K562 (cell line): ENCODE measurements at regions not wholly inside any gene's neighbourhood (a gene's known extent, or its start where the extent isn't known, plus 50 kb on each side); places are given as distances from the start of the nearest gene placed in this dataset.
A peak's percentile ranks its signal among the peaks of the same experiment; 100 is the strongest.

Source experiments
- CHD2 ChIP-seq: IDR thresholded peaks from 2 replicates; pipeline ENCODE4 v1.6.1; 2011; ENCODE audit warnings: low read depth, low read length
- DACH1 ChIP-seq: fragments of 450-650 bp; IDR thresholded peaks from 2 replicates; pipeline ENCODE4 v1.6.1; 2018; ENCODE audit not compliant: partially characterized antibody
- EP300 ChIP-seq: IDR thresholded peaks from 2 replicates; pipeline ENCODE4 v1.6.1; 2012; ENCODE audit warnings: low read length, improper control_type of control experiment
- GATAD2A ChIP-seq: fragments of 450-650 bp; IDR thresholded peaks from 2 replicates; pipeline ENCODE4 v1.6.1; 2017
- HMG20B ChIP-seq: fragments of 250-450 bp; sonication (Bioruptor Pico); IDR thresholded peaks from 2 replicates; pipeline ENCODE4 v1.5.0; 2021; ENCODE audit warnings: mild to moderate bottlenecking
- KDM4B ChIP-seq, 2 experiments: fragments of 450-650 bp in 1 of 2; sonication (generic) in 1 of 2; IDR thresholded peaks; 2 replicates each; pipeline ENCODE4 v1.6.1; 2016 to 2017; ENCODE audit warnings: borderline replicate concordance in 2 of 2, antibody characterized with exemption in 1 of 2, low read depth in 1 of 2, mild to moderate bottlenecking in 1 of 2
- MECOM ChIP-seq: fragments of 250-450 bp; sonication (Bioruptor Pico); IDR thresholded peaks from 2 replicates; pipeline ENCODE4 v1.8.0; 2022; ENCODE audit warnings: inconsistent platforms
- MLX ChIP-seq, 2 experiments: fragments of 450-650 bp in 1 of 2; sonication (generic) in 1 of 2; formaldehyde crosslinking; conservative IDR thresholded peaks; 2 replicates each; pipeline versions ENCODE4 v1.4.0 to v1.8.1; 2020 to 2022; ENCODE audit warnings: mild to moderate bottlenecking in 1 of 2, missing genetic modification reagents in 1 of 2
- PTRF ChIP-seq: fragments of 450-650 bp; IDR thresholded peaks from 2 replicates; pipeline ENCODE4 v1.6.1; 2016; ENCODE audit warnings: mild to moderate bottlenecking, missing genetic modification characterization, missing compliant biosample characterization
- PURB ChIP-seq: sonication (generic); formaldehyde crosslinking; IDR thresholded peaks from 2 replicates; pipeline ENCODE4 v1.9.0; 2021; ENCODE audit warnings: low read depth, mild to moderate bottlenecking, missing genetic modification reagents
- RBBP5 ChIP-seq: fragments of 200-600 bp; sonication (generic); IDR thresholded peaks from 2 replicates; pipeline ENCODE4 v1.6.1; 2012; ENCODE audit warnings: borderline replicate concordance, mild to moderate bottlenecking, low read length, control low read depth, inconsistent platforms; ENCODE audit not compliant: insufficient read depth, poor library complexity, severe bottlenecking
- SIN3B ChIP-seq: fragments of 450-650 bp; IDR thresholded peaks from 2 replicates; pipeline ENCODE4 v1.6.1; 2017; ENCODE audit warnings: low read depth, mild to moderate bottlenecking, moderate library complexity
- TEAD4 ChIP-seq, 2 experiments: sonication (generic) in 1 of 2; formaldehyde crosslinking in 1 of 2; IDR thresholded peaks; 2 replicates each; pipeline versions ENCODE4 v1.6.1 to v1.8.0; 2012 to 2022; ENCODE audit warnings: borderline replicate concordance in 1 of 2, inconsistent platforms in 1 of 2, low read length in 1 of 2, mild to moderate bottlenecking in 1 of 2, missing genetic modification reagents in 1 of 2
- TSC22D4 ChIP-seq: fragments of 450-650 bp; IDR thresholded peaks from 2 replicates; pipeline ENCODE4 v1.6.1; 2016; ENCODE audit warnings: missing genetic modification characterization, missing biosample characterization, control low read depth
- U2AF1 ChIP-seq: fragments of 200-400 bp; formaldehyde crosslinking; optimal IDR thresholded peaks from 2 replicates; pipeline ENCODE3; 2017; ENCODE audit warnings: mild to moderate bottlenecking, low read depth, low read length, moderate library complexity
- ZBTB26 ChIP-seq: fragments of 450-650 bp; formaldehyde crosslinking; IDR thresholded peaks from 2 replicates; pipeline ENCODE4 v1.4.0; 2022; ENCODE audit warnings: missing genetic modification characterization
- ZFP1 ChIP-seq: fragments of 450-650 bp; formaldehyde crosslinking; IDR thresholded peaks from 2 replicates; pipeline ENCODE4 v1.4.0; 2020; ENCODE audit warnings: mild to moderate bottlenecking, mixed read lengths
- ZNF175 ChIP-seq: fragments of 200-800 bp; sonication (Bioruptor generic); IDR thresholded peaks from 2 replicates; pipeline ENCODE4 v1.6.1; 2016; ENCODE audit warnings: low read depth, mild to moderate bottlenecking, missing genetic modification characterization, missing compliant biosample characterization
- ZNF347 ChIP-seq: fragments of 450-650 bp; formaldehyde crosslinking; IDR thresholded peaks from 2 replicates; pipeline ENCODE4 v1.4.0; 2020; ENCODE audit warnings: low read depth, mild to moderate bottlenecking, moderate library complexity
- ZNF584 ChIP-seq: fragments of 200-800 bp; sonication (Bioruptor generic); IDR thresholded peaks from 2 replicates; pipeline ENCODE4 v1.6.1; 2016; ENCODE audit warnings: low read depth, mild to moderate bottlenecking, missing genetic modification characterization, missing compliant biosample characterization
- TF ChIP-seq, protein P1 (sequence below): fragments of 450-650 bp; IDR thresholded peaks from 2 replicates; pipeline ENCODE4 v1.7.1; 2018; ENCODE audit warnings: mild to moderate bottlenecking, low read depth; ENCODE audit not compliant: partially characterized antibody
- TF ChIP-seq, protein P2 (sequence below): sonication (generic); formaldehyde crosslinking; IDR thresholded peaks from 2 replicates; pipeline ENCODE4 v1.8.0; 2022; ENCODE audit warnings: missing genetic modification reagents, mild to moderate bottlenecking, moderate library complexity, borderline replicate concordance

DNA sequence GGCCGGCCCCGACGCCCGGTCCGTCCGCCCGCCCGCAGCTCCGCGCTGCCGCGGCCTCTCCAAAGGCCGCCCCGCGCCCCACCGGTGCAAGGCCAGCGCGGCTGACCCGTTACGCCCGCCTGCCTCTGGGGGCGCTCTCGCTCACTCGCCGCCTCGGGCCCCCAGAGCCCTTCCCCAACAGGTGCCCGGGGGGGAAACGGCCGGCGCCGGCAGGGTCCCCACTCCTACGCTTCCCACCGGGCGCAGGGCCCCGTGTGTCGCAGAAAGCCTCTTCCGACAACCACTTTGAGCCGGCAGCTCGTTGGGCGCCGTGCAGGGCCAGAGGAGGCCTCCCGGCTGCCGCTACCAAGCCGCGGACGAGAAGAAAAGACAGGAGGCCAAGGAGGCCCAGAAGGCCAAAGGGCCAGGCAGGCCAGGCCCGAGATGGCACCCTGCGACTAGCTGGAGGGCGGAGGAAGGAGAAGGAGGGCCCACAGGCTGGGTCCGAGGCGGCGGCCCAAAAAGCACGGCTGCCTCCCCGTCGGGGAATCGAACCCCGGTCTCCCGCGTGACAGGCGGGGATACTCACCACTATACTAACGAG is 64.9 kb upstream of the FCGR2A start (continued):
- TF ChIP-seq, protein P1, sequence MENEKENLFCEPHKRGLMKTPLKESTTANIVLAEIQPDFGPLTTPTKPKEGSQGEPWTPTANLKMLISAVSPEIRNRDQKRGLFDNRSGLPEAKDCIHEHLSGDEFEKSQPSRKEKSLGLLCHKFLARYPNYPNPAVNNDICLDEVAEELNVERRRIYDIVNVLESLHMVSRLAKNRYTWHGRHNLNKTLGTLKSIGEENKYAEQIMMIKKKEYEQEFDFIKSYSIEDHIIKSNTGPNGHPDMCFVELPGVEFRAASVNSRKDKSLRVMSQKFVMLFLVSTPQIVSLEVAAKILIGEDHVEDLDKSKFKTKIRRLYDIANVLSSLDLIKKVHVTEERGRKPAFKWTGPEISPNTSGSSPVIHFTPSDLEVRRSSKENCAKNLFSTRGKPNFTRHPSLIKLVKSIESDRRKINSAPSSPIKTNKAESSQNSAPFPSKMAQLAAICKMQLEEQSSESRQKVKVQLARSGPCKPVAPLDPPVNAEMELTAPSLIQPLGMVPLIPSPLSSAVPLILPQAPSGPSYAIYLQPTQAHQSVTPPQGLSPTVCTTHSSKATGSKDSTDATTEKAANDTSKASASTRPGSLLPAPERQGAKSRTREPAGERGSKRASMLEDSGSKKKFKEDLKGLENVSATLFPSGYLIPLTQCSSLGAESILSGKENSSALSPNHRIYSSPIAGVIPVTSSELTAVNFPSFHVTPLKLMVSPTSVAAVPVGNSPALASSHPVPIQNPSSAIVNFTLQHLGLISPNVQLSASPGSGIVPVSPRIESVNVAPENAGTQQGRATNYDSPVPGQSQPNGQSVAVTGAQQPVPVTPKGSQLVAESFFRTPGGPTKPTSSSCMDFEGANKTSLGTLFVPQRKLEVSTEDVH = no peak
- no peak for TF ChIP-seq TSC22D4
- no peak for TF ChIP-seq ZNF347
- TF ChIP-seq GATAD2A = peak; percentile 60; the same call in 1 of the 2 replicates
- TF ChIP-seq, protein P2, sequence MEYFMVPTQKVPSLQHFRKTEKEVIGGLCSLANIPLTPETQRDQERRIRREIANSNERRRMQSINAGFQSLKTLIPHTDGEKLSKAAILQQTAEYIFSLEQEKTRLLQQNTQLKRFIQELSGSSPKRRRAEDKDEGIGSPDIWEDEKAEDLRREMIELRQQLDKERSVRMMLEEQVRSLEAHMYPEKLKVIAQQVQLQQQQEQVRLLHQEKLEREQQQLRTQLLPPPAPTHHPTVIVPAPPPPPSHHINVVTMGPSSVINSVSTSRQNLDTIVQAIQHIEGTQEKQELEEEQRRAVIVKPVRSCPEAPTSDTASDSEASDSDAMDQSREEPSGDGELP (CRISPR knock-in tag) = peak; percentile 71
- no peak for TF ChIP-seq HMG20B (CRISPR knock-in tag)
- TF ChIP-seq U2AF1 = no peak
- TF ChIP-seq CHD2 = no peak
- peak; percentile 71 for TF ChIP-seq RBBP5
- TF ChIP-seq EP300 = no peak
- no peak for TF ChIP-seq PURB (CRISPR knock-in tag)
- no peak for TF ChIP-seq ZNF175 (CRISPR knock-in tag)
- TF ChIP-seq SIN3B = no peak
- no peak for TF ChIP-seq ZFP1
- 0 out of 4 replicates have a peak, but pooled peaks of 1 of the 2 experiments have one; percentile 41 for TF ChIP-seq MLX (CRISPR knock-in tag; conservative IDR thresholded peaks at IDR 0.05)
- TF ChIP-seq ZBTB26 (CRISPR knock-in tag) = no peak
- no peak for TF ChIP-seq ZNF584 (CRISPR knock-in tag)
- TF ChIP-seq PTRF (tag) = no peak
- no peak for TF ChIP-seq MECOM (CRISPR knock-in tag)
- TF ChIP-seq TEAD4 (IDR thresholded peaks at IDR 0.05; ENCODE audit: low read length) = no peak
- TF ChIP-seq TEAD4 (CRISPR knock-in tag; IDR thresholded peaks at IDR 0.05; ENCODE audit: borderline replicate concordance) = no peak
- peak; percentile 27 for TF ChIP-seq DACH1
- TF ChIP-seq KDM4B (IDR thresholded peaks at IDR 0.05; ENCODE audit: borderline replicate concordance in 2 of 2, low read depth in 1 of 2) = no peak
